ENCODE measurements at regions not wholly inside any gene's neighbourhood (a gene's known extent, or its start where the extent isn't known, plus 50 kb on each side); places are given as distances from the start of the nearest gene placed in this dataset.

- Mint-ChIP-seq H3K9me3 (no peaks in the 10 kb centered on the region), H3K27ac (no peak overlapping the region), H3K36me3 (no peaks in the 10 kb centered on the region), H3K27me3 (peaks cover 4% of the 10 kb centered on the region), H3K4me1 (no peaks in the 10 kb centered on the region), H3K4me3 (no peak overlapping the region)
Observed at GRCh38 chr11:122360875-122361274, 244.9 kb upstream of the BLID start.

- H3K27ac Mint-ChIP-seq = no peak overlapping the region
- peaks cover 1% of the 10 kb centered on the region for H3K27me3 Mint-ChIP-seq
- peaks cover 4% of the 10 kb centered on the region for H3K9me3 Mint-ChIP-seq
- no peaks in the 10 kb centered on the region for H3K4me1 Mint-ChIP-seq
- H3K4me3 Mint-ChIP-seq = no peak overlapping the region
- no peaks in the 10 kb centered on the region for H3K36me3 Mint-ChIP-seq
Observed at GRCh38 chr11:122359081-122359571, 243.1 kb upstream of the BLID start.

- H3K27me3 Mint-ChIP-seq = no peaks in the 10 kb centered on the region
- no peaks in the 10 kb centered on the region for H3K4me1 Mint-ChIP-seq
- H3K36me3 Mint-ChIP-seq = no peaks in the 10 kb centered on the region
- peaks cover 4% of the 10 kb centered on the region for H3K9me3 Mint-ChIP-seq
- H3K27ac Mint-ChIP-seq = no peak overlapping the region
- no peak overlapping the region for H3K4me3 Mint-ChIP-seq
Observed at GRCh38 chr11:122358292-122358691, 242.3 kb upstream of the BLID start.

DNA sequence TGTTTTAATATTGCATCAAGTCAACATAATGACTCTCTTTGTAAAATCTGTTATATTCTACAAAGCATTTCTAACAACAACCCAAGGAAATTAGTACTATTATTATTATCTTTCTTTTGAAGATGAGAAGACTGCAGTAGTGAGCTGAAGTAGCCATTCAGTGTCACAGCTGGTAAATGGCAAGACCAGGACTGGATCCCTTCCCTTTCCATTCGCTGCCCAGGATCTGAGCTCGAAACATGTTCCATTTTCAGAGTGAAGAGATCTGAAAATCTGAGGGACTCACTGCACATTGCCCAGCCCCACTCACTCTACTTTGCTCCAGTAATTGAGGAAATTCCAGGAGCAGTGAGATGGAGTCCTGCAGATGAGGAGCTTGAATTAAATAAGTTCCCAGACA, 240.0 kb upstream of the BLID start:
- no peak overlapping the region for H3K27ac Mint-ChIP-seq
- peaks cover 2% of the 10 kb centered on the region for H3K27me3 Mint-ChIP-seq
- H3K9me3 Mint-ChIP-seq = peaks cover 4% of the 10 kb centered on the region
- H3K4me3 Mint-ChIP-seq = no peak overlapping the region
- no peaks in the 10 kb centered on the region for H3K4me1 Mint-ChIP-seq
- H3K36me3 Mint-ChIP-seq = no peaks in the 10 kb centered on the region

GRCh38 chr11:122354025-122354697, 238.1 kb upstream of the BLID start:
- Mint-ChIP-seq H3K4me3 (no peak overlapping the region), H3K36me3 (no peaks in the 10 kb centered on the region), H3K4me1 (no peaks in the 10 kb centered on the region), H3K27ac (no peak overlapping the region), H3K27me3 (peaks cover 5% of the 10 kb centered on the region), H3K9me3 (peaks cover 4% of the 10 kb centered on the region)

GRCh38 chr11:122353561-122353960, 237.5 kb upstream of the BLID start:
- H3K36me3 Mint-ChIP-seq = no peaks in the 10 kb centered on the region
- H3K27ac Mint-ChIP-seq = no peak overlapping the region
- H3K9me3 Mint-ChIP-seq = peaks cover 4% of the 10 kb centered on the region
- H3K4me1 Mint-ChIP-seq = no peaks in the 10 kb centered on the region
- H3K27me3 Mint-ChIP-seq = peaks cover 6% of the 10 kb centered on the region
- no peak overlapping the region for H3K4me3 Mint-ChIP-seq

GRCh38 chr11:122348659-122349409, 232.8 kb upstream of the BLID start:
- Mint-ChIP-seq H3K27me3 (peaks cover 8% of the 10 kb centered on the region), H3K9me3 (peaks cover 4% of the 10 kb centered on the region), H3K36me3 (no peaks in the 10 kb centered on the region), H3K27ac (no peak overlapping the region), H3K4me1 (no peaks in the 10 kb centered on the region), H3K4me3 (no peak overlapping the region)

- Mint-ChIP-seq H3K9me3 (peaks cover 4% of the 10 kb centered on the region), H3K4me1 (no peaks in the 10 kb centered on the region), H3K36me3 (no peaks in the 10 kb centered on the region), H3K4me3 (no peak overlapping the region), H3K27me3 (peaks cover 5% of the 10 kb centered on the region), H3K27ac (no peak overlapping the region)
Observed at GRCh38 chr11:122346006-122346405, 230.0 kb upstream of the BLID start.

- H3K9me3 Mint-ChIP-seq = peaks cover 4% of the 10 kb centered on the region
- peaks cover 5% of the 10 kb centered on the region for H3K27me3 Mint-ChIP-seq
- no peak overlapping the region for H3K27ac Mint-ChIP-seq
- H3K4me1 Mint-ChIP-seq = no peaks in the 10 kb centered on the region
- H3K4me3 Mint-ChIP-seq = no peak overlapping the region
- no peaks in the 10 kb centered on the region for H3K36me3 Mint-ChIP-seq
Observed at GRCh38 chr11:122345586-122345985, 229.6 kb upstream of the BLID start.

- Mint-ChIP-seq H3K9me3 (peaks cover 4% of the 10 kb centered on the region), H3K36me3 (no peaks in the 10 kb centered on the region), H3K4me3 (no peak overlapping the region), H3K27me3 (peaks cover 5% of the 10 kb centered on the region), H3K4me1 (no peaks in the 10 kb centered on the region), H3K27ac (no peak overlapping the region)
Observed at GRCh38 chr11:122344215-122344614, 228.2 kb upstream of the BLID start.

- H3K36me3 Mint-ChIP-seq = no peaks in the 10 kb centered on the region
- H3K4me1 Mint-ChIP-seq = no peaks in the 10 kb centered on the region
- no peak overlapping the region for H3K4me3 Mint-ChIP-seq
- H3K27ac Mint-ChIP-seq = no peak overlapping the region
- H3K27me3 Mint-ChIP-seq = peaks cover 3% of the 10 kb centered on the region
- peaks cover 4% of the 10 kb centered on the region for H3K9me3 Mint-ChIP-seq
Observed at GRCh38 chr11:122343210-122343609, 227.2 kb upstream of the BLID start.

GRCh38 chr11:122342089-122342744, 226.2 kb upstream of the BLID start:
- no peak overlapping the region for H3K27ac Mint-ChIP-seq

GRCh38 chr11:122341477-122341876, 225.5 kb upstream of the BLID start:
- Mint-ChIP-seq H3K9me3 (peaks cover 4% of the 10 kb centered on the region), H3K27ac (no peak overlapping the region), H3K4me3 (no peak overlapping the region), H3K36me3 (no peaks in the 10 kb centered on the region), H3K4me1 (no peaks in the 10 kb centered on the region), H3K27me3 (peaks cover 3% of the 10 kb centered on the region)

More at GRCh38 chr11:122342089-122342744, 226.2 kb upstream of the BLID start:
- no peaks in the 10 kb centered on the region for H3K36me3 Mint-ChIP-seq
- H3K27me3 Mint-ChIP-seq = peaks cover 3% of the 10 kb centered on the region
- H3K4me1 Mint-ChIP-seq = no peaks in the 10 kb centered on the region
- H3K4me3 Mint-ChIP-seq = no peak overlapping the region
- peaks cover 4% of the 10 kb centered on the region for H3K9me3 Mint-ChIP-seq

DNA sequence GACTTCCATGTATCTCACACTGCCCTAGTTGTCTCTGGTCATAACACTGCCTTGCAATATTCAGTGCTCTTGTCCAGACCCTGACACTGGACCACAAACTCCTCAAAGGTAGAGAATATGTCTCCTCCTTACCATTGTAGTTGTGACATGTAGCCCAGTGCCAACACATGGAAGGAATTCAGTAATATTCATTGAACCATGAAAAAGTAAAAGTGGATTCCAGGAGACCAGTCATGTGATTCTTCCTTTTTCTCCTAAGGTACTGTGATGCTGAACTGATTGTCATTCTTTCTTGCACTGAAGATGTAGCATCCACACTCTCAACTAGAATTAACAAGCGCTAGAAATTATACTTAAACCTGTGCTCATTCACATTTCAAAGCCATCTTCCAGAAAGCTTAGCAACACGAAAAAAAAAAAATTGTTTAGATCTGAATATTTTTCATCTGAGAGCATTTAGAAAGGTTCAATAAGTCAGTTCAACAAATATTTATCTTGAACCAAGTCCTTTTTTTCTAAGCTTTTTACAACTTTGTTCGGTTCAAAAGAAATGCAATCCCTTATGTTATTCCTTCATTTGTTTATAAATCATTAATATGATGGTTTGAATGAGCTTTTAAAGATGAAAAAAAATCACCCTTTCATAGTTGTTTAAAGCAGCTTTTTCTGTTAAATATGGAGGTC, 224.7 kb upstream of the BLID start:
- Mint-ChIP-seq H3K4me3 (no peak overlapping the region), H3K4me1 (no peaks in the 10 kb centered on the region), H3K27me3 (peaks cover 3% of the 10 kb centered on the region), H3K36me3 (no peaks in the 10 kb centered on the region), H3K9me3 (peaks cover 4% of the 10 kb centered on the region), H3K27ac (no peak overlapping the region)

DNA sequence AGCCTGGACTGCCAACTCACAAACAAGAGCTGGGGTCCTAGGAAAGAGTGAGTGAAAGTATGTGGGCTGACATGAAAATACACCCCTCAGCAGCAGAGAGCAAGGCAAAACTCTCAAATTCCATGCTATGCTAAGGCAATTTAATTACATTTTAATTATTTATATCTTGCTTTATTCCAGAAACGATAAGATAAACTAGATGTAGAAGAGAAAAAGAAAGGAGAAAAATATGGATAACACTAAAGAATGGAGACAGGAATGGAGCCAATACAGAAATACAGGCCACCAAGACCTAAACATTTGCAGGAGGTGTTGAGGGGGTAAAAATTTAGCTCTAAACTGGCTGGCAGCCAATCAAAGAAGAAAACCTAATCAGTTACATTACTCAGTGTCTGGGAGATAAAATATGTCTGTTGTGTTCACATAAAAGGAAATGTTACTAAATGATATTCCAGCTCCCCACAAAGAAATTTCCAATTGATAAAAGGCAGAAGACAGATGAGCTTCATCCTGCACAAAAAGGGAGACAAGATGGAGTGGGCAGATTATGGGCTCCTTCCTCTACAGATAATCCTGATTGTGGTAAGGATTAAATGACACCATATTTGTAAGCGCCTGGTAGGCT, 223.5 kb upstream of the BLID start:
- Mint-ChIP-seq H3K36me3 (no peaks in the 10 kb centered on the region), H3K4me3 (no peak overlapping the region), H3K9me3 (peaks cover 4% of the 10 kb centered on the region), H3K27ac (no peak overlapping the region), H3K27me3 (peaks cover 3% of the 10 kb centered on the region), H3K4me1 (no peaks in the 10 kb centered on the region)
